HCT116 (cell line): ENCODE measurements at regions not wholly inside any gene's neighbourhood (a gene's known extent, or its start where the extent isn't known, plus 50 kb on each side); places are given as distances from the start of the nearest gene placed in this dataset.
A peak's percentile ranks its signal among the peaks of the same experiment; 100 is the strongest.
"Not testable (repeated sequence)": the region's sequence is repeated elsewhere in the genome, so short reads cannot be mapped to it uniquely, and the experiment has no call there.

Experiments
- ATAC-seq: fragments of 200-7000 bp; cut with Tn5 transposase; 2 replicates; pipeline ENCODE4 v1.9.1; 2020; ENCODE audit warnings: mild to moderate bottlenecking, moderate library complexity
- BruUV-seq: library from RNA; stranded (reverse); fragments of 400-500 nt; replicated peaks from 2 replicates; lab custom pipeline; 2021; lab: Mats Ljungman, UMichigan
- CTCF ChIA-PET: fragments of 300-600 bp; sonication (Branson Sonifier 250); formaldehyde crosslinking; loops from one replicate; lab custom pipeline; 2021; ENCODE audit warnings: antibody characterized with exemption; lab: Charles Lee
- POLR2A ChIA-PET: fragments of 300-600, 350-600 bp; sonication (Branson Sonifier 250); formaldehyde crosslinking; loops from one replicate; lab custom pipeline; 2021; ENCODE audit warnings: antibody characterized with exemption; lab: Charles Lee
- RAD21 ChIA-PET, 2 experiments: fragments of 300-600 bp; sonication (Branson Sonifier 250); formaldehyde crosslinking; loops; one replicate each; lab custom pipeline; 2023; ENCODE audit warnings: low total read pairs in 2 of 2; ENCODE audit not compliant: uncharacterized antibody in 2 of 2, unreplicated experiment in 2 of 2, low non-redundant PET in 1 of 2; lab: Charles Lee
- DNase-seq: peaks from one replicate; pipeline ENCODE4 v3.0.0-alpha.2; 2010; ENCODE audit warnings: low read depth, low spot score
- H2AFZ ChIP-seq: fragments of 200-600 bp; shearing (Covaris generic), sonication (generic); 2 replicates; pipeline ENCODE4 v1.6.1; 2017; ENCODE audit warnings: low read depth, mixed run types, mixed read lengths, antibody characterized with exemption, low read length; ENCODE audit not compliant: poor library complexity, severe bottlenecking
- H3K27ac ChIP-seq: 2 replicates; pipeline ENCODE4 v1.5.1; 2012; ENCODE audit warnings: low read depth, low read length
- H3K27me3 ChIP-seq: fragments of 200-600 bp; sonication (generic); 2 replicates; pipeline ENCODE4 v1.6.1; 2016; ENCODE audit warnings: mixed run types, low read length, mixed read lengths; ENCODE audit not compliant: insufficient read depth
- H3K36me3 ChIP-seq, 2 experiments: fragments of 200-500 bp in 1 of 2; fragments of 200-600 bp in 1 of 2; sonication (Bioruptor generic) in 1 of 2; sonication (generic) in 1 of 2; 2 replicates each; pipeline versions ENCODE4 v1.5.1 to v1.6.1; 2014 to 2016; ENCODE audit warnings: low read length in 2 of 2, inconsistent platforms in 1 of 2, mixed read lengths in 1 of 2, mixed run types in 1 of 2; ENCODE audit not compliant: insufficient read depth in 2 of 2, control insufficient read depth in 1 of 2
- H3K4me1 ChIP-seq, 2 experiments: fragments of 200-600 bp in 1 of 2; sonication (generic) in 1 of 2; 2 replicates each; pipeline versions ENCODE4 v1.5.1 to v1.6.1; 2012 to 2017; ENCODE audit warnings: low read length in 2 of 2, inconsistent platforms in 1 of 2, mild to moderate bottlenecking in 1 of 2, mixed read lengths in 1 of 2, mixed run types in 1 of 2, moderate library complexity in 1 of 2; ENCODE audit not compliant: insufficient read depth in 2 of 2, control insufficient read depth in 1 of 2
- H3K4me2 ChIP-seq: fragments of 200-600 bp; sonication (generic); 2 replicates; pipeline ENCODE4 v1.6.1; 2017; ENCODE audit warnings: mixed run types, low read length, mixed read lengths
- H3K4me3 ChIP-seq, 2 experiments: fragments of 200-600 bp in 1 of 2; sonication (generic) in 1 of 2; replicated peaks in 1 of 2; 2 replicates each; pipeline ENCODE4 v1.5.1; 2011 to 2016; ENCODE audit warnings: low read length in 2 of 2, control low read depth in 1 of 2, low read depth in 1 of 2, mild to moderate bottlenecking in 1 of 2, mixed read lengths in 1 of 2, mixed run types in 1 of 2
- H3K79me2 ChIP-seq: fragments of 200-600 bp; sonication (generic); 2 replicates; pipeline ENCODE4 v1.6.1; 2017; ENCODE audit warnings: mild to moderate bottlenecking, mixed run types, low read length, moderate library complexity, mixed read lengths; ENCODE audit not compliant: insufficient read depth
- H3K9ac ChIP-seq: fragments of 200-600 bp; sonication (generic); 2 replicates; pipeline ENCODE4 v1.6.1; 2016; ENCODE audit warnings: low read length, mixed read lengths
- H3K9me2 ChIP-seq: fragments of 200-600 bp; sonication (generic), shearing (Covaris generic); 2 replicates; pipeline ENCODE4 v1.6.1; 2017; ENCODE audit warnings: mixed run types, mild to moderate bottlenecking, moderate library complexity; ENCODE audit not compliant: insufficient read depth
- H3K9me3 ChIP-seq, 2 experiments: fragments of 200-500 bp in 1 of 2; fragments of 200-600 bp in 1 of 2; sonication (Bioruptor generic) in 1 of 2; sonication (generic) in 1 of 2; 2 replicates each; pipeline ENCODE4 v1.6.1; 2014 to 2017; ENCODE audit warnings: low read length in 2 of 2, mixed read lengths in 2 of 2, inconsistent platforms in 1 of 2, low read depth in 1 of 2, mild to moderate bottlenecking in 1 of 2, mixed run types in 1 of 2, moderate library complexity in 1 of 2; ENCODE audit not compliant: control insufficient read depth in 1 of 2, insufficient read depth in 1 of 2
- H4K20me1 ChIP-seq: fragments of 200-600 bp; sonication (generic), shearing (Covaris generic); 2 replicates; pipeline ENCODE4 v1.6.1; 2017; ENCODE audit warnings: mixed run types, mild to moderate bottlenecking, moderate library complexity; ENCODE audit not compliant: insufficient read depth
- FOSL1 ChIP-seq: IDR thresholded peaks from 2 replicates; pipeline ENCODE4 v1.6.1; 2012; ENCODE audit warnings: low read depth
- JUND ChIP-seq: IDR thresholded peaks from 2 replicates; pipeline ENCODE4 v1.6.1; 2012
- MAX ChIP-seq: IDR thresholded peaks from 2 replicates; pipeline ENCODE4 v1.6.1; 2012
- RAD21 ChIP-seq: IDR thresholded peaks from 2 replicates; pipeline ENCODE4 v1.6.1; 2012; ENCODE audit warnings: low read depth, mild to moderate bottlenecking
- SP1 ChIP-seq: IDR thresholded peaks from 2 replicates; pipeline ENCODE4 v1.6.1; 2012; ENCODE audit warnings: low read depth
- intact Hi-C: fragments of 100-400 bp; cut with micrococcal nuclease; formaldehyde crosslinking; loops from 2 replicates; pipeline ENCODE4 v1.10.0; 2022

GRCh38 chr1:148424143-148425003, 58.7 kb downstream of the PPIAL4G start:
- CTCF ChIA-PET, H3K9me2 ChIP-seq, H3K27ac ChIP-seq, H2AFZ ChIP-seq, POLR2A ChIA-PET, H3K9me3 ChIP-seq, H3K36me3 ChIP-seq, BruUV-seq, H4K20me1 ChIP-seq, H3K79me2 ChIP-seq, RAD21 ChIA-PET, H3K27me3 ChIP-seq, intact Hi-C loops: not testable (repeated sequence)
- peak; percentile 88 for ATAC-seq
- Histone ChIP-seq H3K4me2 (peak overlapping the region; percentile 51), H3K4me1 (peaks cover 10 to 21% of the 10 kb centered on the region in 2 experiments), H3K4me3 (0 out of 4 replicates have a peak overlapping the region, but pooled peaks of 1 of the 2 experiments have one; percentile 27), H3K9ac (0 out of 2 replicates have a peak overlapping the region, but pooled peaks have one; percentile 18)
- DNase-seq = peak; percentile 45
- TF ChIP-seq JUND (peak; percentile 70), MAX (peak; percentile 42), RAD21 (0 out of 2 replicates have a peak, but pooled peaks have one; percentile 2), FOSL1 (peak; percentile 69), SP1 (peak; percentile 48; the same call in 1 of the 2 replicates)

GRCh38 chr1:148422921-148423320, 60.2 kb downstream of the PPIAL4G start:
- H3K27me3 ChIP-seq, BruUV-seq, H3K9me2 ChIP-seq, H3K9me3 ChIP-seq, POLR2A ChIA-PET, H3K79me2 ChIP-seq, RAD21 ChIA-PET, DNase-seq, H3K9ac ChIP-seq, CTCF ChIA-PET, H4K20me1 ChIP-seq, ATAC-seq, H3K4me3 ChIP-seq, H2AFZ ChIP-seq, H3K4me2 ChIP-seq, H3K27ac ChIP-seq, H3K36me3 ChIP-seq, intact Hi-C loops: not testable (repeated sequence)
- H3K4me1 ChIP-seq = peaks cover 10 to 21% of the 10 kb centered on the region in 2 experiments

- CTCF ChIA-PET, H3K27ac ChIP-seq, H3K9me3 ChIP-seq, H3K79me2 ChIP-seq, DNase-seq, BruUV-seq, H3K4me1 ChIP-seq, H2AFZ ChIP-seq, RAD21 ChIA-PET, H4K20me1 ChIP-seq, intact Hi-C loops, H3K4me3 ChIP-seq, H3K36me3 ChIP-seq, H3K27me3 ChIP-seq, POLR2A ChIA-PET, ATAC-seq, H3K4me2 ChIP-seq, H3K9ac ChIP-seq, H3K9me2 ChIP-seq: not testable (repeated sequence)
These were observed 65.9 kb downstream of the PPIAL4G start for GRCh38 chr1:148417241-148417640.

GRCh38 chr1:148413385-148413784, 69.7 kb downstream of the PPIAL4G start:
- H3K4me2 ChIP-seq, H3K36me3 ChIP-seq, H3K27ac ChIP-seq, CTCF ChIA-PET, H3K4me1 ChIP-seq, H3K9ac ChIP-seq, intact Hi-C loops, RAD21 ChIA-PET, ATAC-seq, H4K20me1 ChIP-seq, H3K9me3 ChIP-seq, H3K79me2 ChIP-seq, BruUV-seq, H2AFZ ChIP-seq, H3K9me2 ChIP-seq, DNase-seq, POLR2A ChIA-PET, H3K4me3 ChIP-seq, H3K27me3 ChIP-seq: not testable (repeated sequence)
